T-helper 2 cell treated with Interferon-gamma antibody and Interleukin-4, amounts not matched to agents 100 ng/mL and 5 ng/mL, for 36 hours (primary cell): ENCODE measurements at regions not wholly inside any gene's neighbourhood (a gene's known extent, or its start where the extent isn't known, plus 50 kb on each side); places are given as distances from the start of the nearest gene placed in this dataset.

Source experiments
- intact Hi-C: fragments of 100-400 bp; cut with micrococcal nuclease; formaldehyde crosslinking; loops from one replicate; pipeline ENCODE4 v1.15.1; 2023

DNA sequence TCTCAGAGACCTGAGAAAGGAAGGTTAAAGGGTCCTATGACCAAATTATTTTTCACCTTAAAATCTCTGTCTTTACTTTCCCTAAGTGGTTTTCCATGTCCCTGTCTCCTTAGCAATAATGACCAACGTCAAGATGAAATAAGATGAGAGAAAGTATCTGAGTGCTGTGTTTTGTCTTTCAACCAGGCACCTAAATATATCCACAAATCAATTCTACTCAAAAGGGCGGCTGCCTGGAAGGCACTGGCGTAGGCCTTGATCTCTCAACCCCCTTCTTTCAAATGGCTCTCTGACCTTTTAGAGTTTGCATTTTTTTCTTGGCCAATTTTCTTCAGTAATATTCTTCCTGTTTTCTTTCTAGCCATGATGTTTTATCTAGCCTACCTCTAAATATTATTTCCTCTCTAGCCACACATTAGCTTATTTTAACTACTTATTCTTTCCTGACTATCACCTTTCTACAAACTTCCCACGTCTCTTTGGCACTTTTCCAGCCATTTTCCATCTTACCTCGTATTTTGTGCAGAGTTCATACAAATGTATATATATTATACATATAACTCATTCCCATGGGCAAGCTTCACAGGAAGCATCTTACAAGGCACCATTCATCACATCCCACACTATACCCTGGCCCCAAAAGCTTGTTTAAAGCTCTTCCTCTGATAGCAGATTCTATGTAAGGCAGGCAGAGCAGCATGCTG, 204.5 kb downstream of the SNX18 start:
- intact Hi-C loops = no loop called here

DNA sequence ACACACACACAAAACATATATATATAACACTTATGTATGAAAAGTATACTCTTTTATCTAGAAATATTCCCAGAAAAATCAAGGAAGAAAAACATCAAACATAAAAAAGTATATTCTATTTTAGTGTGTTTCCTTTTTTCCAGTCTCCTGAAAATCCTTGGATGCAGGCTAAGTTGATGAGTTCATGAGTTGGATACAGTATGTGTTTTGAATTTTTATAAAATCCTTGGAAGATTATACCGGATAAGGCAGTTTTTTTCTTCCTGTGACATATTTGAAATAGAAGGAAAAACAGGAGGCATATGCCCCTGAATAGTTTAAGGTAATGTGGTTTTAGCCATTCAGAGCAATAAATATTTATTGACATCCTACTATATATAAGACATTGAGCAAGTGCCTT, 203.6 kb downstream of the SNX18 start:
- intact Hi-C loops = no loop called here

- intact Hi-C loops = no loop called here
Measured at GRCh38 chr5:54720341-54720740, 202.8 kb downstream of the SNX18 start.

GRCh38 chr5:54719384-54720283, 202.1 kb downstream of the SNX18 start:
- intact Hi-C loops = loop anchor here (5.0 kb wide), 2 partner anchors 33 to 47 kb away; no protein-coding TSS in a partner anchor

GRCh38 chr5:54718656-54719055, 201.1 kb downstream of the SNX18 start:
- intact Hi-C loops = loop anchor here (1.0 to 5.0 kb wide), 3 partner anchors 34 to 72 kb away; no protein-coding TSS in a partner anchor

- intact Hi-C loops = loop anchor here (1.0 to 5.0 kb wide), 3 partner anchors 34 to 72 kb away; no protein-coding TSS in a partner anchor
Measured at GRCh38 chr5:54717870-54718269, 200.3 kb downstream of the SNX18 start.

DNA sequence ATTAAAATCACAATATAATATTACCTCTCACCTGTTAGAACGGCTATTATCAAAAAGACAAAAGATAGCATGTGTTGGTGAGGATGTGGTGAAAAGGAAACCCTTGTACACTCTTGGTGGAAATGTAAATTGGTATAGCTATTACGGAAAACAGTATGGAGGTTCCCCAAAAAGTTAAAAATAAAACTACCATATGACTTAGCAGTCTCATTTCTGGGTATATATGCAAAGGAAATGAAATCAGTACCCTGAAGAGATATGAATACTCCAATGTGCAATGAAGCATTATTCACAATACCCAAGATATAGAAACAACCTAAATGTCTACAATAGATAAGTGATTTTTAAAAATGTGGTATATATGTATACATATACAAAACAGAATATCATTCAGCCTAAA, 199.9 kb downstream of the SNX18 start:
- intact Hi-C loops = loop anchor here (5.0 kb wide), 2 partner anchors 35 to 45 kb away; no protein-coding TSS in a partner anchor

DNA sequence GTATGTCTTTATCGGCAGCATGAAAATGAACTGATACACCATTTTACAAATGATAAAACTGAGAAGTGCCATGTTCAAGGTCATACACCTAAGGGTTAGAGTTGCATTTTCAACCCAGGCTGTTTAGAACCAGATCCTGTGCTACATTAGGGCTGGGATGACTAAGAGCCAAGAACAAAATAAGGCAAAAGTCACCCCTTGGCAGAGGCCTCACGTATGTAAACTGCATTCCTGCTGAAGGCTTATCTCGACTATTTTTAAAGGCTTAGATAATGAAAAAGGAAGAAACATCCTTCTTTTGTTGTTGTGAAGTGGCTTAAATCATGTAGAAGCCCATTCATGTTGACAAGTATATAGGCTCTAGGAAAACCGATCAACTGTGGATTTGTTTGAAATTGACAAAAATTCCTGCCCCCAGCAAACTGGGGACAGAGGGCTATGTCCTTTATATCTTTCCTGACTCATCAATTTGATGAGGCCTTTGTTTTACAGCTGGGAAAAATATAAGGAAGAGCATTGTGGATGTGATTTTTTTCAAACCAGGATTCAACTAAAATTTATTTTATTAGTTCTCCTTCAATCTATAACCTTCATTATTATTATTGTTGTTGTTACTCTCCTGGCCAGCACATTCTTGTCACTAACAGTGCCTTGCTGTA, 196.5 kb downstream of the SNX18 start:
- intact Hi-C loops = no loop called here

DNA sequence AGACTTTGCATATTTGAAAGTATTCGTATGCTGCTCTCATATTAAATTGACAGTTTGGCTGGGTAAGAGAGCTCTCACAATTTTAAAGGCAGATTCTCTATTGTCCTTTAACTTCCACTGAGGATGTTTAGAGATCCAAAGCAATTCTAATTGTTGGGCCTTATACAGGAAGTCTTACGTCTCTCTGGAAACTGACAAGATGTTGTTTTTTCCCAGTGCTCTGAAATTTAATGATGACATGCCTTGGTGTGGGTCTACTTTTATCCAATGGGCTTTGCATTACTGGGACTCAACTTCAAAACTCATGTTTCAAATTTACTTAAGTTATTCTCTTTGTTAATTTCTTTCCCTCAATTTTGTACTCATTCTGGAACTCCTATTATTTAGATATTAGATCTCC, 191.5 kb downstream of the SNX18 start:
- intact Hi-C loops = no loop called here

GRCh38 chr5:54707841-54708240, 190.3 kb downstream of the SNX18 start:
- intact Hi-C loops = no loop called here

- intact Hi-C loops = no loop called here
Measured at GRCh38 chr5:54705994-54706653, 188.6 kb downstream of the SNX18 start.

- intact Hi-C loops = no loop called here
Measured at GRCh38 chr5:54704825-54705224, 187.3 kb downstream of the SNX18 start.

GRCh38 chr5:54704333-54704732, 186.8 kb downstream of the SNX18 start:
- intact Hi-C loops = no loop called here

DNA sequence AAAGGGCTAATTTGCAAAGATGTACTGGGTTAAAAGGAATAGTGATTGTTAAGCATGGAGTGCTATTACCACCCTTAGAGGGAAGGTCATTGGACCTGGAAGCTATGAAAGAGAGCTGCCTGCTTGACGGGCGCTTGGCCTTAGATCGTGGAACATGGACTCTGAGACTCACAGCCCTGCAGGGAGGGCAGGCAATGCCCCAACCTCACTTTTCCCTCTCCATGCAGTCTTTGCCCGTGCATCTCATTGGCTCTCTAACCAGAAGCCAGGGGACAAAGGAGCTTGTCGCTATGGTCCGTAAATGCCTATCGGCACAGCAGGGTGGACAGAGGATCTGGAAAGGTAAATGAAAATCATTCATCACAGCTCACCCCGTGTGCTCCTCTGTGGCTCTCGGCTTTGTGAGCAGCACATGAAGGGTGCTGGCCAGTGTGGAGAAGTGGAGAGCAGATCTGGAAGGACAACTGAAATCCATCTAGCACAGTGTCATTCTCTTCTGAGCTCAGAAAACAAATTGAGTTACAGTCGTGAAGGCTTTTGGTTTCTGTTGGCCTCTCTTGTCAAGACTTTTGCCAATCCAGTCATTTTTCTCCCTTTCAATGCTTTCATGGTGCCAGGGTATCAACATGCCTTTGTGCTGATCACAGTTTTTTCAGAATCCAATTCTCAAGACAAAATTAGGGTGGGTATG, 186.2 kb downstream of the SNX18 start:
- intact Hi-C loops = no loop called here

DNA sequence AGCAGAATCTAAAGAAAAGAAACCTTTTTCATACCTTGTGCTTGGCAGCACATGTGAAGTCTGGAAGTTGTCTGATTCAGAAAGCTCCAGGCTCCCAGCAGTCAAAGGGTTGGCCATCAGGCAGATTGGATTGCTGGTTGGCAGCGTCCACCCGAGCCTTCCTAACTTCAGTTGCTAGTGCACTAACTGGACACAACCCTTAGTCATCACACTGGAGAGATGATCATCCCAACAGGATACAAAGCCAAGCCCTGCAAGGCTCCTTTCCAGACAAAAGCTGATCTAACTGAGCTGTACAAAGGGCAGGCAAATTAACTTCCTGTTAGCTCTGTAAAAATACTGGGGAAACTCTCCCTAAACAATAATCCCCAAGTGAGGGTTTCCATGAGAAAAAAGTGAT, 185.6 kb downstream of the SNX18 start:
- intact Hi-C loops = no loop called here

- intact Hi-C loops = no loop called here
Measured at GRCh38 chr5:54702470-54702869, 184.9 kb downstream of the SNX18 start.

DNA sequence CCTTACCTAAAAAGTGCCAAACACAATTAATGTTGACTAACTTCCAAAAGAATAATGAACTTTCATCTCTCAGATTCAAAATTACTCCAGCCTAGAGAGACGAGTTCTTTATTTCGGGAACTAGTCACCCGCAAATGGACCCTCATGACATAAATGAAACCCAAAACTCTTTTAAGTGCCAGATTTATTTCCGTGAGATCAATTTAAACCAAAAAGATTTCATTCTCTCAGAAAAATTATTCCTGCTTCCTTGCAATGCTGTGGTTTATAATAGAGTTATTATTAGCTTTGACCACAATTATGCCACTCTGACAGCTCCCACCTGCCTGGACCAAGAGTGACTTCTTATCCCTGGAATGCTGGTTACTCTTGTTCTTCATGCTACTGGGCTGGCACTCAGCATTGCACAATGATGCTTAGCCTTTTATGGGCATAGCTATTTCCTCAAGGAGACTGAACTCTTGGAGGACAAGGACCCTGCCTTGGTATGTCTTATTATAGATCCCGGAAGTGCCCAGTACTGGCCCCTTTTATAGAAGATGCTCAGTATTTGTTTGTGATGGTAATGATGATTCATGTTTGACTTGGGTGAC, 183.5 kb downstream of the SNX18 start:
- intact Hi-C loops = no loop called here

- intact Hi-C loops = no loop called here
Measured at GRCh38 chr5:54696931-54697330, 179.4 kb downstream of the SNX18 start.

DNA sequence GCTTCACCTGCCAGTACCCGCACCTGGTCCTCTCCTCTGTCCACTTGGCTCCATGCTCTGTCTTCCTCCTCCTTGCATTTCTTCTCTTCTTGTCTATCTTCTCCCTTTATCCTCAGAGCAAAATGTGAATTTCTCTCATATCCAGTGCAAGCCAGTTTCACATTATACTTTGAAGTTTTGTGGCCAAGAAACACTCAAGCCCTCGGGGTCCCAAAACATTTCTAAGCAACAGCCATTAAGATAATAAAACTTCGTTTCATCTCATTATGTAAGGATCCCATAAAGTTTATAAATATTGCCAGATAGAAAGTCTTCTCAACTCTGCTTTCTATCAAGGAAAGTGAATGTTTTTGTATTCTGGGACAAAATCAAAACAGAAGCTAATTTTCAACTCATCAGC, 178.8 kb downstream of the SNX18 start:
- intact Hi-C loops = no loop called here
